Mucosa of descending colon (tissue), 3 donors: ENCODE measurements at regions not wholly inside any gene's neighbourhood (a gene's known extent, or its start where the extent isn't known, plus 50 kb on each side); places are given as distances from the start of the nearest gene placed in this dataset.

Source experiments
- ATAC-seq: fragments of 200-7000 bp; cut with Tn5 transposase; one replicate; pipeline ENCODE4 v1.9.1; 2020; ENCODE audit warnings: mild to moderate bottlenecking, moderate library complexity
- DNase-seq, 3 donors: peaks; one replicate each; pipeline ENCODE4 v3.0.0-alpha.2; 2020
- H3K36me3 ChIP-seq: fragments of 200-600 bp; one replicate; pipeline ENCODE4 v1.8.0; 2021; ENCODE audit warnings: low read depth, mild to moderate bottlenecking
- H3K4me1 ChIP-seq: fragments of 200-600 bp; one replicate; pipeline ENCODE4 v1.8.0; 2021; ENCODE audit warnings: low read depth, mild to moderate bottlenecking
- H3K4me3 ChIP-seq: fragments of 200-600 bp; one replicate; pipeline ENCODE4 v1.8.0; 2021; ENCODE audit warnings: mild to moderate bottlenecking
- H3K9me3 ChIP-seq: fragments of 200-600 bp; one replicate; pipeline ENCODE4 v1.8.0; 2021; ENCODE audit warnings: mild to moderate bottlenecking
- CTCF ChIP-seq: fragments of 200-600 bp; IDR thresholded peaks from one replicate; pipeline ENCODE4 v1.8.0; 2022; ENCODE audit warnings: antibody characterized with exemption, mild to moderate bottlenecking
- intact Hi-C, 2 donors: fragments of 100-400 bp; cut with DNase I in 1 of 2; cut with micrococcal nuclease in 1 of 2; formaldehyde crosslinking; loops; one replicate each; pipeline versions ENCODE4 v1.11.0 to v1.11.1; 2022; cut with DNase I, micrococcal nuclease
- donor health status: DM: no; HTN: no; CAD: no; lungs with moderate emphysema.
- donor health status: DM: no; HTN: no; CAD: no.
- donor health status: DM: no; HTN: yes; CAD: no.

- ATAC-seq (no peak), DNase-seq (no peak)
- TF ChIP-seq CTCF, result no peak
- H3K9me3 ChIP-seq, result peaks cover 8% of the 10 kb centered on the region
- H3K4me3 ChIP-seq, result no peak overlapping the region
- H3K4me1 ChIP-seq, result no peaks in the 10 kb centered on the region
- H3K36me3 ChIP-seq, result no peaks in the 10 kb centered on the region
- intact Hi-C loops, result no loop called here
Observed at GRCh38 chr7:53641091-53641490, 605.7 kb downstream of the POM121L12 start.

DNA sequence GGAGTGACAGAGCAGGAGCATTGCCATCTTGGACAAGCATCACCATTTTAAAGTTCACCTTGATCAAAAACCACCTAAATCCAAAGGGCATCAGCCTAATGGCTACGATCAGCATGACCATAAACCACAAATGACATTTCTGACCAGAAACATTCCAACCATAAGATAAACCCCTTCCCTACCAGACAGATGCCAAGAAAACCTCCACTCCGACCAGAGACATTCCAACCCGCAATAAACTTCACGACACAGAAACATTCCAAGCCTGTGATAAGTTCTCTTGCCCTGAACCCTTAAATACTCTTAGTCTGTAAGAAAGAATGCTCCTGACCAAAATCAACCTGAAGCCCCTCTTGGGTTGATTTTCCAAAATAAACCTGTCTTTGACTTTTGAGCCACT lies 606.9 kb downstream of the POM121L12 start:
- ATAC-seq (no peak), DNase-seq (no peak)
- Histone ChIP-seq H3K4me3 (no peak overlapping the region), H3K36me3 (no peaks in the 10 kb centered on the region), H3K4me1 (no peaks in the 10 kb centered on the region), H3K9me3 (peaks cover 3% of the 10 kb centered on the region)
- TF ChIP-seq CTCF, result no peak
- intact Hi-C loops, result no loop called here

DNA sequence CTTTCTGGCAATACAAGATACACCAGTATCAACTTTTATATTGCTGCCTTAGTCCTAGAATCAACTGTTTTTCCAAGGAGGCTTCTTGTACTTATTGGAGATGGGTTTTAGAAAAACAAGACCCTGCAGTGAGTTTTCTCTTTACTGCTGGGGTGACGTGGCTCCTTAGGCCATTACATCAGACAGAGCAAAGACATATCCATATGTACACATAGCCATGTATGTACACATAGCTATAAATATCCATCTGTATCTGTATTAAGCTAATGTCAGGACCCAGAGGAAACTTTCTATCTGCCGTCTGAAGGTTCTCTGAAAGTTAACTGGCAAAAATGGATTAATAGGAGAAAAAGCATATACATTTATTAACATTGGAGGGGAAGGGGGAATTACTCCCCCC lies 607.4 kb downstream of the POM121L12 start:
- TF ChIP-seq CTCF, result no peak
- no peaks in the 10 kb centered on the region for H3K36me3 ChIP-seq
- no peak for ATAC-seq
- H3K4me1 ChIP-seq, result no peaks in the 10 kb centered on the region
- H3K4me3 ChIP-seq, result no peak overlapping the region
- intact Hi-C loops, result no loop called here
- no peak for DNase-seq
- H3K9me3 ChIP-seq, result peaks cover 3% of the 10 kb centered on the region

DNA sequence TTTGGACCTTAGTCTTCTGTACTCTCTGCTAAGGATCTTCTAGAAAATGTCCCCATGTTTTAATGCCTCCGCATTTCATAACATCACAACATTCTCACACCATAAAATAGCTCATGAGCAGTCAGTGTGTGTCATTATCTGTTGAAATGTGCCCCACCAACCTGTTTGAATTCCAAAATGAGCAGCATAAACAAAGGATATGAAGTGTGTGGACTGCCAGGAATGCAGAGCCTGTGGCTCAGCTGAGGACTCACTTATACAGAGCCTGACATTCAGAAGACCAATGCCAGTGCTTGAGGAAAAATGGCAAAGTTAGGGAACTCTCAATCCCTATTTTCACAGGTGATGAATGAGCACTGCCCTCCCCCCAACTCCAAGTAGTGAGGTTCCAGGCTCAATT lies 621.4 kb downstream of the POM121L12 start:
- DNase-seq (no peak), ATAC-seq (no peak)
- no peaks in the 10 kb centered on the region for H3K4me1 ChIP-seq
- intact Hi-C loops, result no loop called here
- no peaks in the 10 kb centered on the region for H3K36me3 ChIP-seq
- no peaks in the 10 kb centered on the region for H3K9me3 ChIP-seq
- no peak overlapping the region for H3K4me3 ChIP-seq
- TF ChIP-seq CTCF, result no peak

- TF ChIP-seq CTCF, result no peak
- DNase-seq (no peak), ATAC-seq (no peak)
- Histone ChIP-seq H3K36me3 (no peaks in the 10 kb centered on the region), H3K4me1 (no peaks in the 10 kb centered on the region), H3K9me3 (no peaks in the 10 kb centered on the region), H3K4me3 (no peak overlapping the region)
- intact Hi-C loops, result no loop called here
Observed at GRCh38 chr7:53657586-53657985, 622.2 kb downstream of the POM121L12 start.

DNA sequence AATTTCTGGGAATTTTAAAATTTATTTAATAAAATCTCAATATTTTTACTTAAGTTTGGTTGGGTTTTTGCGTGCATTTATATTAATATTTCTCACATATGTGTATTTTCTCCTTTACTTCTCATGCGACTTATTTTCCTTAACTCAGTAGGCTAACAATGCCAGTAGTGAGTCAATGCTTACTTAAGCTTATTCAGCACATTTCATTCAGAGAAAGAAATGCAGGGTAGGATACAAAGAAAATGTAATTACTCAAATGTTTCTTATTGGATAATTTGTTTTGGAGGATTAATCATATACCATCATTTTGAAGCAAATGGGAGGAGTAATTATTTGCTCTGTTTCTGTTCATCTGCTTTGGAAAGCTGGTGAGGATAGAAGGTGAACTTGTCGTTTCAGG lies 623.5 kb downstream of the POM121L12 start:
- no peak for ATAC-seq
- no peaks in the 10 kb centered on the region for H3K36me3 ChIP-seq
- no peak overlapping the region for H3K4me3 ChIP-seq
- intact Hi-C loops, result no loop called here
- TF ChIP-seq CTCF, result no peak
- no peaks in the 10 kb centered on the region for H3K4me1 ChIP-seq
- H3K9me3 ChIP-seq, result no peaks in the 10 kb centered on the region
- DNase-seq, result no peak
